BJ (cell line): ENCODE measurements at regions not wholly inside any gene's neighbourhood (a gene's known extent, or its start where the extent isn't known, plus 50 kb on each side); places are given as distances from the start of the nearest gene placed in this dataset.
"Not testable (repeated sequence)": the region's sequence is repeated elsewhere in the genome, so short reads cannot be mapped to it uniquely, and the experiment has no call there.

Source experiments
- CTCF ChIA-PET: fragments of 350-600 bp; formaldehyde crosslinking; extraction: SDS; loops from one replicate; lab custom pipeline; 2021; ENCODE audit warnings: antibody characterized with exemption, inconsistent platforms; lab: Yijun Ruan, JAX
- POLR2A ChIA-PET: fragments of 300-600 bp; sonication (Branson Sonifier 250); formaldehyde crosslinking; extraction: SDS; loops from one replicate; lab custom pipeline; 2021; ENCODE audit warnings: antibody characterized with exemption; lab: Charles Lee
- DNase-seq: peaks from one replicate; pipeline ENCODE4 v3.0.0-alpha.2; 2011; ENCODE audit warnings: low read depth
- H3K27me3 ChIP-seq: 2 replicates; pipeline ENCODE4 v1.6.0; 2011; ENCODE audit warnings: low read length; ENCODE audit not compliant: control insufficient read depth, insufficient read depth
- H3K36me3 ChIP-seq: 2 replicates; pipeline ENCODE4 v1.5.1; 2011; ENCODE audit warnings: low read length; ENCODE audit not compliant: control insufficient read depth, insufficient read depth
- H3K4me3 ChIP-seq: 2 replicates; pipeline ENCODE4 v1.5.1; 2011; ENCODE audit warnings: low read depth, mild to moderate bottlenecking, control low read depth, low read length
- TF ChIP-seq, protein P1 (sequence below): IDR thresholded peaks from 2 replicates; pipeline ENCODE4 v1.5.1; 2011; ENCODE audit warnings: low read depth, mild to moderate bottlenecking, control low read depth, inconsistent platforms, low read length, moderate library complexity; ENCODE audit not compliant: insufficient read depth

DNA sequence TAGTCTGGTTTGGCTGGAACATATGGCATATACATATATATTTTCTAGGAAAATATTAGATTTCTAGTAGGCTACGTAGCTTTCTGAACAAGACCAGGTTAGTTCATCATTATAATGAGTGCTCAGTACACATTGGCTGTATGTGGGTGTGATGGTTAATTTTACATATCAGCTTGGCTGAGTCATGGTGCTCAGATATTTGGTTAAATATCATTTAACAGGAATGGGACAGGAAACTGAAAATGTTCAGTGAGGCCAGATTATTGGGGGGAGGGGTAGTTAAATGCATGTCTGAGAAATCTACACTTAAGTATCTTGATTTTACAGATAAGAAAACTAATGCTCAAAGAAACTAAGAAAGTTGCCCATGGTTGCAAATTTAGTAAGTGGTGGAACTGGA, 160.1 kb downstream of the RBMX2 start:
- POLR2A ChIA-PET = interaction anchor here (0.6 kb wide), 1 partner anchor 181 kb away, joined by 7 read pairs; no protein-coding TSS in a partner anchor
- no peak for DNase-seq
- Histone ChIP-seq H3K4me3 (no peak overlapping the region), H3K27me3 (no peaks in the 10 kb centered on the region), H3K36me3 (no peaks in the 10 kb centered on the region)
- CTCF ChIA-PET = interaction anchor here (1.1 to 1.7 kb wide), 2 partner anchors 14 to 22 kb away, joined by 3 to 8 read pairs; no protein-coding TSS in a partner anchor
- TF ChIP-seq, protein P1, sequence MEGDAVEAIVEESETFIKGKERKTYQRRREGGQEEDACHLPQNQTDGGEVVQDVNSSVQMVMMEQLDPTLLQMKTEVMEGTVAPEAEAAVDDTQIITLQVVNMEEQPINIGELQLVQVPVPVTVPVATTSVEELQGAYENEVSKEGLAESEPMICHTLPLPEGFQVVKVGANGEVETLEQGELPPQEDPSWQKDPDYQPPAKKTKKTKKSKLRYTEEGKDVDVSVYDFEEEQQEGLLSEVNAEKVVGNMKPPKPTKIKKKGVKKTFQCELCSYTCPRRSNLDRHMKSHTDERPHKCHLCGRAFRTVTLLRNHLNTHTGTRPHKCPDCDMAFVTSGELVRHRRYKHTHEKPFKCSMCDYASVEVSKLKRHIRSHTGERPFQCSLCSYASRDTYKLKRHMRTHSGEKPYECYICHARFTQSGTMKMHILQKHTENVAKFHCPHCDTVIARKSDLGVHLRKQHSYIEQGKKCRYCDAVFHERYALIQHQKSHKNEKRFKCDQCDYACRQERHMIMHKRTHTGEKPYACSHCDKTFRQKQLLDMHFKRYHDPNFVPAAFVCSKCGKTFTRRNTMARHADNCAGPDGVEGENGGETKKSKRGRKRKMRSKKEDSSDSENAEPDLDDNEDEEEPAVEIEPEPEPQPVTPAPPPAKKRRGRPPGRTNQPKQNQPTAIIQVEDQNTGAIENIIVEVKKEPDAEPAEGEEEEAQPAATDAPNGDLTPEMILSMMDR = no peak

DNA sequence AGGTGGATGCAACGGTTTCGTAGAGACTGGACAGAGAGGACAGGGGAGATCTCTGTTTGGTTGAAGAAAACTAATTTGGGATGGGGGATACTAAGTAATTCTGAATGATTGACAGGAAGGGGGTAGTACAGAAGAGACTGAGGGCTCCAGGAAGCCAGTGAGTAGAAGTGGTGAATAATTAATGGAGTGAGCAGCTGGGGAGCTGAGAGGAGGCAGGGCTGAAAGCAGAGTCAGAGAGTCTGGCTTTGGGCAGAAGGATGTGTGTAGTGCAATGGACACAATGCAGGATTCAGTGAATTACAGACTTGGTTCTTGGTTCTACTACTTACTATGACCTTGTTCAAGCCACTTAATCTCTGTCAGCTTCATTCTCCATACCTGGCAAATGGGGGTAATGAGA, 161.7 kb downstream of the RBMX2 start:
- DNase-seq = no peak
- CTCF ChIA-PET = interaction anchor here (0.7 to 0.8 kb wide), 2 partner anchors 23 to 341 kb away, joined by 3 read pairs; no protein-coding TSS in a partner anchor
- no peaks in the 10 kb centered on the region for H3K36me3 ChIP-seq
- H3K27me3 ChIP-seq = no peaks in the 10 kb centered on the region
- TF ChIP-seq, protein P1 = no peak
- POLR2A ChIA-PET = no interaction called here
- H3K4me3 ChIP-seq = no peak overlapping the region

DNA sequence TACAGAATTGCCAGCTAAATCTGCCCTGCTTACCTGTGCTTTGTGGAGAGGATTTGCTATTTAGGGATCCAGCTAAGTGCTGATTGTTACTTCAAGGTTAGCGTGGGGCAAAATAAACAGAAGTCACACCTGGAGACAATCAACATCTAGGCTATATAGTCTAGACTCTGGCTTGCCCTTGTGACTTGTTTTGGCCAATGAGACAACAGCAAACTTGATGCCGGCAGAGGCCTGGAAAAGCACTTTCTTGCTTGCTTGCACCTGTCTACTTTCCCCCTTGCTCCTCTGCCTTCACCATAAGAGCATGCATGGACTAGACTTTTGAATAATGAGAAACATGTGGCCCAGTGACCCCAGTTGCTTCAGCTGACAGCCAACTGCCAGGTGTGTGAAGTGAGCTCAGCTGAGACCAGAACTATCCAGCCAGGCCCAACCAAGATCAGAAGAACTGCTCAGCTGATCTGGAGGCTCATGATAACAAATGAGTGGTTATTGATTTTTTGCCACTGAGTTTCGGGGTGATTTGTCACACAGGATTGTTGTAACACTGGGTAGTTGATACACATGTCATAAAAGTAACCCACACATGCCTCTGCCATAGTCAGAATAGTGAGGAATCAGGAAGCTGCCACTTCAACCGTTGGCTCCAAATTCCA, 164.4 kb downstream of the RBMX2 start:
- Histone ChIP-seq H3K4me3 (no peak overlapping the region), H3K27me3 (no peaks in the 10 kb centered on the region), H3K36me3 (no peaks in the 10 kb centered on the region)
- DNase-seq = no peak
- TF ChIP-seq, protein P1 = no peak
- ChIA-PET POLR2A (no interaction called here), CTCF (interaction anchor here (1.0 kb wide), 2 partner anchors 10 to 173 kb away, joined by 3 read pairs; no protein-coding TSS in a partner anchor)

DNA sequence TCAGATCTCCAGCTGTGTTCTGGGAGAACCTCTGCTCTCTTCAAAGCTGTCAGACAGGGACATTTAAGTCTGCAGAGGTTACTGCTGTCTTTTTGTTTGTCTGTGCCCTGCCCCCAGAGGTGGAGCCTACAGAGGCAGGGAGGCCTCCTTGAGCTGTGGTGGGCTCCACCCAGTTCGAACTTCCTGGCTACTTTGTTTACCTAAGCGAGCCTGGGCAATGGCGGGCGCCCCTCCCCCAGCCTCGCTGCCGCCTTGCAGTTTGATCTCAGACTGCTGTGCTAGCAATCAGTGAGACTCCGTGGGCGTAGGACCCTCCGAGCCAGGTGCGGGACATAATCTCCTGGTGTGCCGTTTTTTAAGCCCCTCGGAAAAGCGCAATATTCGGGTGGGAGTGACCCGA, 171.2 kb downstream of the RBMX2 start:
- H3K27me3 ChIP-seq, POLR2A ChIA-PET, CTCF ChIA-PET, DNase-seq, H3K4me3 ChIP-seq, H3K36me3 ChIP-seq: not testable (repeated sequence)
